Tibial nerve (tissue), 4 donors: ENCODE measurements at regions not wholly inside any gene's neighbourhood (a gene's known extent, or its start where the extent isn't known, plus 50 kb on each side); places are given as distances from the start of the nearest gene placed in this dataset.

Source experiments
- CTCF ChIP-seq, 5 experiments: fragments of 200-600 bp in 3 of 5; fragments of 450-650 bp in 2 of 5; sonication (generic) in 3 of 5; IDR thresholded peaks; one replicate each; pipeline ENCODE4 v1.5.1; 2016 to 2019; ENCODE audit warnings: antibody characterized with exemption in 5 of 5, mild to moderate bottlenecking in 3 of 5, moderate library complexity in 2 of 5
- EP300 ChIP-seq, 2 donors: sonication (generic); formaldehyde crosslinking; IDR thresholded peaks; one replicate each; pipeline ENCODE4 v1.6.1; 2017; ENCODE audit warnings: antibody characterized with exemption in 2 of 2, mild to moderate bottlenecking in 1 of 2

DNA sequence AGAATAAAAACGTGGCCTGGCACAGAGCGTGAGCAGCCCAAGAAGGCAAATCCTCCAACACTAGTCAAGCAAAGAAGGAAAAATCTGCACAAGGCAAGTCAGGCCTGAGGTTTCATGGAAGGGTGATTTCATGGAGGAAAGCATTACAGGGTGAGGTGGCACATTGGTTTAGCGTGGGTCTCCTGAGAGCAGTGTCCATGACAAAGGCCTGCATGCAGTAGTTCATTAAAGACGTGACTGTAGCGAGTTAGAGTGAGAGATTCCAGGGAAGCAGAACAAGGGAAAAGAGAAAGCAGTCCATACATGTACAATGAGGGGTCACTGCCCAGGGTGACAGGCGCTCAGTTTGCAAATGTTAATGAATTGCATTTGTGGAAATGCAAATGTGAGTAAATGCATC lies 285.0 kb upstream of the ERCC4 start:
- no peak for TF ChIP-seq EP300 (IDR thresholded peaks at IDR 0.05)
- no peak for TF ChIP-seq CTCF (IDR thresholded peaks at IDR 0.05)
